HG03045 (cell line): ENCODE measurements at regions not wholly inside any gene's neighbourhood (a gene's known extent, or its start where the extent isn't known, plus 50 kb on each side); places are given as distances from the start of the nearest gene placed in this dataset.
"Not testable (repeated sequence)": the region's sequence is repeated elsewhere in the genome, so short reads cannot be mapped to it uniquely, and the experiment has no call there.

Source experiments
- ATAC-seq: cut with Tn5 transposase; IDR thresholded peaks from one replicate; pipeline ENCODE4 v1.9.1; 2021; ENCODE audit warnings: mild to moderate bottlenecking, moderate library complexity; ENCODE audit not compliant: unreplicated experiment

DNA sequence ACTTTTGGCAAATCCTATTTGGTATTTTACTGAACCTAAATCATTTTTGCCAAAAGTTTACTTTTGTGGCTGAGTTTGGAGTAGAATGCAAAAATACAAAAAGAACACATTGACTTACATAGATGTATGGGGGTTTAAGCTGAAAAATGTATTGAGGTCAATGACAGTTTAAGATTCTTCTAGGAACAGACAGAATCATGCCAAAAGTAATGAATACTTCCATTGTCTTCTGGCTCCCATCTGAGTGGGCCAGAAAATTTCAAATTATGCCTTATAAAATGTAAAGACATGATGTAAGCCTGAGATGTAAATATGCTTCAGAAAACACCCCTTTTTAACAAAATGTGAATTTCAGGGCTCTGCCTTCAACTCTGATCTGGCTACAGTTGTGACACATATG, 375.1 kb upstream of the DPH6 start:
- no peak for ATAC-seq

GRCh38 chr15:35925275-35926006, 379.5 kb upstream of the DPH6 start:
- ATAC-seq = no peak

- no peak for ATAC-seq
These were observed 380.0 kb upstream of the DPH6 start for GRCh38 chr15:35926007-35926380.

DNA sequence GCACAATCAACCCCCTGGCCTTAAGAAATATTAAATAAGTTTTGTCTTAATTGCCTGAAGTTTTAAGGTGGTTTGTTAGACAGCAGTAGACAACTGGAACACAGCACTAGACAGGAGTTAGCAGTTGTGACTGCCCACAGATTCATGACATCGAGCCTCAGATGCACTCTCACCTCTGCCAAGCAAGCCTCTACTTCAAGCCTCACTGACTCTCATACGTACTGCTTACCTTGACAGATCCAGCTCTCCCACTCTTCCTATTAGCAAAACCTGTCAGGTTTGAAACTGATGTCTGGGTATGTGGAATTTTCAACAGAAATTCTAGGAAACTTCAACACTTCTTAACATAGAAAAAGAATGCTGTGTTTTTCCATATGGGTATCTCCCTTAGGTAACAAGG, 382.9 kb upstream of the DPH6 start:
- ATAC-seq = no peak

- peak; percentile 79 for ATAC-seq
These were observed 383.9 kb upstream of the DPH6 start for GRCh38 chr15:35929740-35930444.

GRCh38 chr15:35931799-35932341, 385.9 kb upstream of the DPH6 start:
- no peak for ATAC-seq

- ATAC-seq = no peak
These were observed 386.6 kb upstream of the DPH6 start for GRCh38 chr15:35932531-35932930.

GRCh38 chr15:35933531-35933930, 387.6 kb upstream of the DPH6 start:
- no peak for ATAC-seq

- ATAC-seq = no peak
These were observed 388.6 kb upstream of the DPH6 start for GRCh38 chr15:35934383-35935049.

- no peak for ATAC-seq
These were observed 390.3 kb upstream of the DPH6 start for GRCh38 chr15:35936284-35936683.

DNA sequence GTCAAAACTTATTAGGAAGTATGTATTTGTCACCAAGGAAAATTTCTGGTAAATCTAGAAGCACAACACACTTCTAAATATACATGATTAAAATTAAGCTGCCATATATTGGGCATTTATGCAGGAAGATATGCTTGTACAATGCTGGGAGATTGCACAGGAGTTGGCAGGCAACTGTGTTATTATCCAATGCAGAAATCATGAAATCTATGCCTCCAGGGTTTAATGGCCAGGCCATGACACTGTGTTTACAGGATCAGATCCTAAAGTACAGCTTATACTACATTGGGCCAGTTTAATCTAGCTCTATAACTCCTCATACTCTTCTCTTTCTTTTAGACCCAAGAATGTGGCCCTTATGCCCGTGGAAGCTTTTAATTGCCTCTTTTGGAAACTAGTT, 391.4 kb upstream of the DPH6 start:
- no peak for ATAC-seq

- ATAC-seq = no peak
These were observed 399.1 kb upstream of the DPH6 start for GRCh38 chr15:35944945-35945585.

DNA sequence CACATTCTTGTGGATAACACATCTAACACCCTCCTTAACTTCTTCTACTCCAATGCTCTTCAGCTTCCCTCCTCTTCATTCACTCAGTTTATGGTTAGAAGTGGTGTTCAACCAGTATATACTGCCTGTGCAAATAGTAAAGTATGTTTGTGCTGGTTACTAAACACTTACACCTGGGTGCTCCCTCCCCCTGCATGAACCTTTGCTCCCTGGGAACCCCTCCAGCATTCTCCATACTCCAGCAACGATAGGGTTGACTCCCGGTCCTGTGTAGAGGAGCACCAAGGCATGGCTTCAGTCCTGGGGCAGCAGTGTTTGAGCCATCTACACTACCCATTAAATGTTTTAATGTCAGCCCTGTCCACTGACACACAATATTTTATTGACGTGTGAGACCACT, 407.5 kb upstream of the DPH6 start:
- no peak for ATAC-seq

- no peak for ATAC-seq
These were observed 410.1 kb upstream of the DPH6 start for GRCh38 chr15:35956056-35956455.

DNA sequence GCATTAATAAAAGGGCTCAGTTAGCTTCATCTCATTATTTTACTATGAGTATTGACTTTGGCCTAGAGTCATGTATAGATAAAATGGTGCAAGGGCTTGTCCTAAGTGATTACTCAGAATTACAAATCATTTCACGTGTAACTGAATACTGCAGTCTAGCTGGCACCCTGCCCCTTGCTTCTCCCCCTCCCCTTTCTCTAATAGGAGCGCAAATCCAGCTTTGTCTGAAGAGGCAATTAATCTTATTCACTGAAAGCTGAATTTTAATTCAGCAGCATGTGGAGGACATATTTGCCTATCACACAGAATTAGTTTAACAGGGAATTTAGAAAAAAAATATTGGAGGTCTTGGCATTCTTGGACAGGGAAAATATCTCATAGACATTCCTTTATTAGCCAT, 412.1 kb upstream of the DPH6 start:
- no peak for ATAC-seq

- no peak for ATAC-seq
These were observed 413.0 kb upstream of the DPH6 start for GRCh38 chr15:35958975-35959374.

DNA sequence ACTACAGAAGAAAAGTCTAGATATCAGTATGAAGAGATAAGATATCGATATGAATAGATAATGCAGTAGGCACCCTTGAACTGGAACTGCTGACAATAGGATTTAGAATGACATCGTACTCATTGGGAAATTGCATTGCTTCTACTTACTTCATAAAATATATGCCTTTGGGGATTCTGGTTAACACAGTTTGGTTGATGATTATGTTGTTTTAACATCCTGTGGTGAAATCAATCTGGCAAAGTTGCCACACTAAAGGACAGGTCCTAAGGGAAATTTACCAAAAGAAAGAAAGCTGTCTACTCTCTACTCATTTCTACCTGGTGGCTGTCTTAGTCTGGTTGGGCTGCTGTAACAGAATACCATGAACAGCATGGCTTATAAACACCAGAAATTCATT, 417.4 kb upstream of the DPH6 start:
- no peak for ATAC-seq

DNA sequence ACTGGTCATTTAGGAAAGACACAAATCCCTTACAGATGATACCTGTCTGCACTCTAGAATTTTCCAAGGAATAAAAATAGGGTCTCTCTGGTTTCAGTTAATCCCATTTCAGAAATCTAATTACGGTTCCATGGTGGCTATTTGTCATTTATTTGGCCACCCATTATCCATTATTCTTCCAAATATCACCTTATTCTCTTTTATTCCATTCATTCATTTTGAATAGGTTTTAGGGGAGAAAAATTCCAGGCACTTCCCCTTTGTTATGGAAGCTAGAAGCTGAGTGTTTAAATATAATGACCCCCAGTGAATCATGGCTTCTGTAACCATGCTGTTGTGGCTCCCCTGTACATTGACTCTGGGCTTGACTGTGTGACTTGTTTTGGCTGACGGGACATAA, 420.8 kb upstream of the DPH6 start:
- ATAC-seq = no peak

GRCh38 chr15:35967968-35968367, 422.0 kb upstream of the DPH6 start:
- ATAC-seq = not testable (repeated sequence)

- ATAC-seq = no peak
These were observed 427.1 kb upstream of the DPH6 start for GRCh38 chr15:35973029-35973428.

DNA sequence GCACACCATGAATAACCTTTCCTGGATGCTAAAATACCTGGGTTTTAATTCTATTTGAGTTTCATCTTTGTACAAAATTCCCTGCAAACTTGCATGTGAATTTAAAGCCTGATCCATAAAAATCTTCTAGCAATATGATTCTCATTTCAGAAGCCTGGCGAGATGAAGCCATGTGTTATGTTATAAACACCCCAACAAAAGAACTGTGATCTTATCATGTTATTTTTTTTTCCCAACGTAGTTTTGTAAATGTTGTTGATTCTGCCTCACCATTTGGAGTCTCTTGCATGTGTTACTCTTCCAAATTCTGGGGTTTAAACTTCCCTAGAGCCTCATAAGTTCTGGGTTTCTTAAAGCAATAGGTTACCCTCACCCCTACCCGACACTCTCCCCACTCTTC, 428.1 kb upstream of the DPH6 start:
- ATAC-seq = no peak
